HepG2 (cell line): ENCODE measurements at regions not wholly inside any gene's neighbourhood (a gene's known extent, or its start where the extent isn't known, plus 50 kb on each side); places are given as distances from the start of the nearest gene placed in this dataset.

Experiments
- CCDC6 ChIP-seq: sonication (generic); formaldehyde crosslinking; IDR thresholded peaks from 2 replicates; pipeline ENCODE4 v1.8.1; 2022; ENCODE audit warnings: mild to moderate bottlenecking, missing genetic modification reagents, moderate library complexity
- DMTF1 ChIP-seq: sonication (generic); formaldehyde crosslinking; IDR thresholded peaks from 2 replicates; pipeline ENCODE4 v1.4.0; 2020; ENCODE audit warnings: mild to moderate bottlenecking, missing genetic modification reagents
- GPN1 ChIP-seq: sonication (generic); formaldehyde crosslinking; IDR thresholded peaks from 2 replicates; pipeline ENCODE4 v1.5.1; 2020; ENCODE audit warnings: missing genetic modification reagents, borderline replicate concordance
- NKX3-1 ChIP-seq: sonication (generic); formaldehyde crosslinking; IDR thresholded peaks from 2 replicates; pipeline ENCODE4 v1.5.0; 2020; ENCODE audit warnings: missing genetic modification reagents
- NR0B2 ChIP-seq: sonication (generic); formaldehyde crosslinking; IDR thresholded peaks from 2 replicates; pipeline ENCODE4 v1.4.0; 2020; ENCODE audit warnings: mild to moderate bottlenecking, missing genetic modification reagents
- RCOR2 ChIP-seq: IDR thresholded peaks from 2 replicates; pipeline ENCODE4 v1.6.1; 2016; ENCODE audit warnings: missing biosample characterization, missing genetic modification reagents
- SMARCC2 ChIP-seq: fragments of 450-650 bp; IDR thresholded peaks from 2 replicates; pipeline ENCODE4 v1.6.1; 2017; ENCODE audit warnings: antibody characterized with exemption, mild to moderate bottlenecking
- SMYD3 ChIP-seq: sonication (generic); formaldehyde crosslinking; IDR thresholded peaks from 2 replicates; pipeline ENCODE4 v1.8.1; 2023; ENCODE audit warnings: mild to moderate bottlenecking, missing genetic modification reagents
- SOX6 ChIP-seq, 2 experiments: fragments of 450-650 bp in 1 of 2; sonication (generic) in 1 of 2; formaldehyde crosslinking in 1 of 2; IDR thresholded peaks; 2 replicates each; pipeline versions ENCODE4 v1.4.0 to v1.6.1; 2017 to 2020; ENCODE audit warnings: antibody characterized with exemption in 1 of 2, mild to moderate bottlenecking in 1 of 2, missing genetic modification reagents in 1 of 2
- SP140L ChIP-seq: sonication (generic); formaldehyde crosslinking; IDR thresholded peaks from 2 replicates; pipeline ENCODE4 v1.4.0; 2020; ENCODE audit warnings: missing genetic modification reagents, borderline replicate concordance
- STAG1 ChIP-seq: sonication (generic); formaldehyde crosslinking; IDR thresholded peaks from 2 replicates; pipeline ENCODE4 v1.4.0; 2020; ENCODE audit warnings: missing genetic modification reagents
- ZHX1 ChIP-seq: sonication (generic); formaldehyde crosslinking; IDR thresholded peaks from 2 replicates; pipeline ENCODE4 v1.8.1; 2022; ENCODE audit warnings: low read depth, mild to moderate bottlenecking, missing genetic modification reagents
- ZIK1 ChIP-seq: sonication (generic); formaldehyde crosslinking; IDR thresholded peaks from 2 replicates; pipeline ENCODE4 v1.5.0; 2020; ENCODE audit warnings: mild to moderate bottlenecking, low read depth, missing genetic modification reagents, borderline replicate concordance
- ZNF17 ChIP-seq: sonication (generic); formaldehyde crosslinking; IDR thresholded peaks from 2 replicates; pipeline ENCODE4 v1.5.0; 2020; ENCODE audit warnings: mild to moderate bottlenecking, missing genetic modification reagents
- ZNF770 ChIP-seq: sonication (generic); formaldehyde crosslinking; IDR thresholded peaks from 2 replicates; pipeline ENCODE4 v1.5.0; 2020; ENCODE audit warnings: mild to moderate bottlenecking, missing genetic modification reagents
- ZNF784 ChIP-seq: sonication (generic); formaldehyde crosslinking; IDR thresholded peaks from 2 replicates; pipeline ENCODE4 v1.5.1; 2020; ENCODE audit warnings: missing genetic modification reagents, mild to moderate bottlenecking, borderline replicate concordance
- ZXDC ChIP-seq: sonication (generic); formaldehyde crosslinking; IDR thresholded peaks from 2 replicates; pipeline ENCODE4 v1.5.0; 2020; ENCODE audit warnings: mild to moderate bottlenecking, missing genetic modification reagents

- TF ChIP-seq ZNF784 (CRISPR knock-in tag) (no peak), NKX3-1 (no peak), ZNF17 (CRISPR knock-in tag) (no peak), NR0B2 (no peak), ZNF770 (CRISPR knock-in tag) (peak; percentile 98), CCDC6 (CRISPR knock-in tag) (no peak; the same call in 1 of the 2 replicates), SOX6 (IDR thresholded peaks at IDR 0.05) (no peak), SOX6 (CRISPR knock-in tag; IDR thresholded peaks at IDR 0.05) (peak; percentile 55), SMARCC2 (no peak), ZHX1 (CRISPR knock-in tag) (no peak), RCOR2 (CRISPR knock-in tag) (peak; percentile 69; the same call in 1 of the 2 replicates), ZIK1 (no peak), SP140L (CRISPR knock-in tag) (no peak), STAG1 (CRISPR knock-in tag) (peak; percentile 24; the same call in 1 of the 2 replicates), GPN1 (CRISPR knock-in tag) (no peak), ZXDC (CRISPR knock-in tag) (no peak), DMTF1 (CRISPR knock-in tag) (no peak), SMYD3 (CRISPR knock-in tag) (no peak)
Observed at GRCh38 chr20:47417245-47418068, 61.0 kb upstream of the ZMYND8 start (continued).
